ENCODE measurements at regions not wholly inside any gene's neighbourhood (a gene's known extent, or its start where the extent isn't known, plus 50 kb on each side); places are given as distances from the start of the nearest gene placed in this dataset.

GRCh38 chr12:107955966-107956643 lies 173.0 kb upstream of the WSCD2 start:
- DNase-seq (ENCODE audit: low read depth) = no peak
- TF ChIP-seq CTCF (IDR thresholded peaks at IDR 0.05; ENCODE audit: insufficient read depth, low read length) = no peak
- no peak overlapping the region for H3K4me3 ChIP-seq (ENCODE audit: low read depth, low read length)

- TF ChIP-seq CTCF (IDR thresholded peaks at IDR 0.05; ENCODE audit: insufficient read depth, low read length) = no peak
- no peak overlapping the region for H3K4me3 ChIP-seq (ENCODE audit: low read depth, low read length)
- DNase-seq (ENCODE audit: low read depth) = no peak
Observed at GRCh38 chr12:107957459-107957858, 171.6 kb upstream of the WSCD2 start.

- no peak overlapping the region for H3K4me3 ChIP-seq (ENCODE audit: low read depth, low read length)
- no peak for DNase-seq (ENCODE audit: low read depth)
- TF ChIP-seq CTCF (IDR thresholded peaks at IDR 0.05; ENCODE audit: insufficient read depth, low read length) = no peak
Observed at GRCh38 chr12:107963635-107964034, 165.5 kb upstream of the WSCD2 start.

- DNase-seq (ENCODE audit: low read depth) = no peak
- no peak for TF ChIP-seq CTCF (IDR thresholded peaks at IDR 0.05; ENCODE audit: insufficient read depth, low read length)
- no peak overlapping the region for H3K4me3 ChIP-seq (ENCODE audit: low read depth, low read length)
Observed at GRCh38 chr12:107967170-107967569, 161.9 kb upstream of the WSCD2 start.

GRCh38 chr12:107973950-107974349 lies 155.1 kb upstream of the WSCD2 start:
- no peak for DNase-seq (ENCODE audit: low read depth)
- TF ChIP-seq CTCF (IDR thresholded peaks at IDR 0.05; ENCODE audit: insufficient read depth, low read length) = no peak

GRCh38 chr12:107976331-107976730 lies 152.8 kb upstream of the WSCD2 start:
- DNase-seq (ENCODE audit: low read depth) = no peak
- H3K4me3 ChIP-seq (ENCODE audit: low read depth, low read length) = no peak overlapping the region
- no peak for TF ChIP-seq CTCF (IDR thresholded peaks at IDR 0.05; ENCODE audit: insufficient read depth, low read length)

More at GRCh38 chr12:107973950-107974349, 155.1 kb upstream of the WSCD2 start:
- no peak overlapping the region for H3K4me3 ChIP-seq (ENCODE audit: low read depth, low read length)

GRCh38 chr12:107978201-107978600 lies 150.9 kb upstream of the WSCD2 start:
- TF ChIP-seq CTCF (IDR thresholded peaks at IDR 0.05; ENCODE audit: insufficient read depth, low read length) = no peak

More at GRCh38 chr12:107978201-107978600, 150.9 kb upstream of the WSCD2 start:
- no peak overlapping the region for H3K4me3 ChIP-seq (ENCODE audit: low read depth, low read length)
- DNase-seq (ENCODE audit: low read depth) = no peak

Measured in fibroblast of the aortic adventitia (primary cell).